ENCODE measurements at regions not wholly inside any gene's neighbourhood (a gene's known extent, or its start where the extent isn't known, plus 50 kb on each side); places are given as distances from the start of the nearest gene placed in this dataset.
"Not testable (repeated sequence)": the region's sequence is repeated elsewhere in the genome, so short reads cannot be mapped to it uniquely, and the experiment has no call there.

DNA sequence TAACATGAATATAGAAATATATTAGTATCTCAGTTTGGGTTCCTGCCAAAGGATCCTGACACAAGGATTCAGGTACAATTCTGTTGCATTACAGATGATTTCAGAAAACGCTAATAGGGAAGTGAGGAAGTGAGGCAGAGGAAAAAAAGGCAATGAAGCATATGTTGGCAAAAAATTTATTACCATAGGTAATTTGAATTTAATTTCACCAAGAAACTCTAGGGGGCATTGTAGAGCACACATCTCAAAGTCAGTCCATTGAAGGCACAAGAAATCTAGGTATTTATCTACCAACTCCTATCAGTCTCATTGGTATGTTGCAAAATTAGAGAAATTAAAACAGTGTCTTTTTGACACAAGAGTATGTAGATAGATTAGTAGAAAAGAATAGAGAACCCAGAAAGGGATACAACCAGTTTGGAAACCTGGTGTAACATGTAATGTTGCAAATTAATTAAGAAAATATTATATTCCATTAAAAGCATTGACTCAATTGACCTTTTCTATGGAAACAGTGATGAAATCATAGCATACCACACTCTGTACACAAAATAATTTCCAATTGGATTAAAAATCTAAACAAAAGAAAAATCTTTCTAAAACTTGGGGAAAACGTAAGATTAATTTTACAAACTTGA lies 104.9 kb upstream of the SNX7 start:
- Histone ChIP-seq H3K4me2 (no peak overlapping the region), H2AFZ (ENCODE audit: low read depth) (no peak overlapping the region), H3K9ac (no peak overlapping the region), H3K27ac (no peak overlapping the region), H3K36me3 (ENCODE audit: insufficient read depth) (no peaks in the 10 kb centered on the region), H3K4me1 (ENCODE audit: low read depth, poor library complexity, severe bottlenecking) (no peaks in the 10 kb centered on the region), H3K27me3 (ENCODE audit: insufficient read depth, low read depth) (no peaks in the 10 kb centered on the region), H4K20me1 (ENCODE audit: insufficient read depth) (no peaks in the 10 kb centered on the region), H3K4me3 (IDR thresholded peaks at IDR 0.05; ENCODE audit: insufficient read depth, low read depth, low read length) (no peak overlapping the region), H3K79me2 (ENCODE audit: insufficient read depth, low read depth) (no peaks in the 10 kb centered on the region)
- TF ChIP-seq, protein P1, sequence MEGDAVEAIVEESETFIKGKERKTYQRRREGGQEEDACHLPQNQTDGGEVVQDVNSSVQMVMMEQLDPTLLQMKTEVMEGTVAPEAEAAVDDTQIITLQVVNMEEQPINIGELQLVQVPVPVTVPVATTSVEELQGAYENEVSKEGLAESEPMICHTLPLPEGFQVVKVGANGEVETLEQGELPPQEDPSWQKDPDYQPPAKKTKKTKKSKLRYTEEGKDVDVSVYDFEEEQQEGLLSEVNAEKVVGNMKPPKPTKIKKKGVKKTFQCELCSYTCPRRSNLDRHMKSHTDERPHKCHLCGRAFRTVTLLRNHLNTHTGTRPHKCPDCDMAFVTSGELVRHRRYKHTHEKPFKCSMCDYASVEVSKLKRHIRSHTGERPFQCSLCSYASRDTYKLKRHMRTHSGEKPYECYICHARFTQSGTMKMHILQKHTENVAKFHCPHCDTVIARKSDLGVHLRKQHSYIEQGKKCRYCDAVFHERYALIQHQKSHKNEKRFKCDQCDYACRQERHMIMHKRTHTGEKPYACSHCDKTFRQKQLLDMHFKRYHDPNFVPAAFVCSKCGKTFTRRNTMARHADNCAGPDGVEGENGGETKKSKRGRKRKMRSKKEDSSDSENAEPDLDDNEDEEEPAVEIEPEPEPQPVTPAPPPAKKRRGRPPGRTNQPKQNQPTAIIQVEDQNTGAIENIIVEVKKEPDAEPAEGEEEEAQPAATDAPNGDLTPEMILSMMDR (conservative IDR thresholded peaks at IDR 0.05; ENCODE audit: low read depth, low read length): peak; percentile 32; the same call in 1 of the 2 replicates

DNA sequence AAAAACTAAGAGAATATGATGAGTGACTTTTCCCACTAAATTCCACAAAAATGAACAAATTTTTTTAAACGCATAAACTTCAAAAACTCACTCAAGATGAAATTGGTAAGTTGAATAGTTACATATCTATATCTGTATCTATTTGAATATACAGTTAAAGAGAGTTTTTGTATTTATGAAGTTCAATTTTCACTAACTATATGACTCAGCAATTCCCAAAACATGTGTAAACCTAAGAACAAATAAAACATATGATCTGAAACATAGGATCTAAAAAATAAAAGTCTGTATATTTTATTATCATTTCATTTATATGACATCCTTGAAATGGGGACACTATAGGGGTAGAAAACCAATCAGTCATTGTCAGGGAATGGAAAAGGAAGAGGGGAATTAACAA lies 105.7 kb upstream of the SNX7 start:
- H4K20me1 ChIP-seq (ENCODE audit: insufficient read depth): no peaks in the 10 kb centered on the region
- no peak overlapping the region for H2AFZ ChIP-seq (ENCODE audit: low read depth)
- H3K27ac ChIP-seq: no peak overlapping the region
- H3K9ac ChIP-seq: no peak overlapping the region
- no peaks in the 10 kb centered on the region for H3K79me2 ChIP-seq (ENCODE audit: insufficient read depth, low read depth)
- no peaks in the 10 kb centered on the region for H3K36me3 ChIP-seq (ENCODE audit: insufficient read depth)
- no peak overlapping the region for H3K4me2 ChIP-seq
- H3K27me3 ChIP-seq (ENCODE audit: insufficient read depth, low read depth): no peaks in the 10 kb centered on the region
- H3K4me3 ChIP-seq (IDR thresholded peaks at IDR 0.05; ENCODE audit: insufficient read depth, low read depth, low read length): no peak overlapping the region
- TF ChIP-seq, protein P1 (conservative IDR thresholded peaks at IDR 0.05; ENCODE audit: low read depth, low read length): no peak
- no peaks in the 10 kb centered on the region for H3K4me1 ChIP-seq (ENCODE audit: low read depth, poor library complexity, severe bottlenecking)

DNA sequence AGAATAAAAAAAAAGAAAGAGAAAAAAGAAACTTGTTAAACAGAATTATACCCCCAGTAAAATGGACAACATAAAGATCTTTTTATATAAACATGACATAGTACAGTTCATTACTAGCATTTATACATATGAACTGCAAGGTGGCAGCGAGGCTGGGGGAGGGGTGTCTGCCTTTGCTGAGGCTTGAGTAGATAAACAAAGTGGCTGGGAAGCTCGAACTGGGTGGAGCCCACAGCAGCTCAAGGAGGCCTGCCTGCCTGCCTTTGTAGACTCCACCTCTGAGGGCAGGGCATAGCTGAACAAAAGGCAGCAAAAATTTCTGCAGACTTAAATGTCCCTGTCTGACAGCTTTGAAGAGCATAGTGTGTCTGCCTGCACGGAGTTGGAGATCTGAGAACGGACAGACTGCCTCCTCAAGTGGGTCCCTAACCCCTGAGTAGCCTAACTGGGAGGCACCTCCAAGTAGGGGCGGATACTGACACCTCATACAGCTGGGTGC lies 108.9 kb upstream of the SNX7 start:
- not testable (repeated sequence) for H3K4me2 ChIP-seq; H3K27ac ChIP-seq; H3K79me2 ChIP-seq (ENCODE audit: insufficient read depth, low read depth); H3K9ac ChIP-seq; H3K36me3 ChIP-seq (ENCODE audit: insufficient read depth); H4K20me1 ChIP-seq (ENCODE audit: insufficient read depth); H3K4me1 ChIP-seq (ENCODE audit: low read depth, poor library complexity, severe bottlenecking); H3K4me3 ChIP-seq (IDR thresholded peaks at IDR 0.05; ENCODE audit: insufficient read depth, low read depth, low read length); H3K27me3 ChIP-seq (ENCODE audit: insufficient read depth, low read depth); H2AFZ ChIP-seq (ENCODE audit: low read depth)

DNA sequence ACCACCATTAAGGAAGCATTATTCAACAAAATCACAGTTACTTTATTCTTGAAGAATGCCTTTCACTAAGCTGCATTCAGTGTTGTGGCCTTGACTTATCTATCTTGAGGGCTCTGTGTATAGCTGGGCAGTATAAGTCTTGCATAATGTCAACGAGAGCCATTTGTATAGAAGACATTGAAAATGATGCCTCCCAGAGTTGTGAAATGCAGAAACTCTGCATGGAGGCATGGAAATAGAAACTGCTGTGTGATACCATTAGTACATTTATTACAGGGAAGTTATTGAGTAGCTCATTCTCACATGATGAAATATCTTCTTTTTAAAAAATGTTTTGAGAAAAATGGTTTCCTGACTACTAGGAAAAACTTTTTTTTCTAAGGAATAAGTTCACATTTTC lies 111.4 kb upstream of the SNX7 start:
- Histone ChIP-seq H2AFZ (ENCODE audit: low read depth) (no peak overlapping the region), H3K9ac (no peak overlapping the region), H3K79me2 (ENCODE audit: insufficient read depth, low read depth) (no peaks in the 10 kb centered on the region)

DNA sequence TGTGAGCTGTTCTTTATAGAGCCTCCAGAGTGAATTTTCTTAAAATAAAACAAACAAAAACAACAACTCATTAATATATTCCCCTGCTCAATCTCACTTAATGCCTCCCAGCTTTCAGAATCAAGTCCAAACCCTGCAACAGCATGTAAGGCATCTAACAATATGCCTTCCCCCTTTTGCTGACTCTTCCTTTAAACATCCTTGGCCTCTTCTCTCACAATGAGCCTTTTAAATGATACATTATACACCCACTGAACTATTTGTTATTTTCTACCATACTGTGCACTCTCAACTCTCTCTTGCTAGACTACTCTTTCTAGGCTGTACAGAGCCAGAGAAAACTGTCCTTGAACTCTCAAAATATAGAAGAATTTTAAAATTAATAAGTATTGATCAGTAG lies 115.2 kb upstream of the SNX7 start:
- Histone ChIP-seq H3K79me2 (ENCODE audit: insufficient read depth, low read depth) (no peaks in the 10 kb centered on the region), H3K4me3 (IDR thresholded peaks at IDR 0.05; ENCODE audit: insufficient read depth, low read depth, low read length) (no peak overlapping the region), H3K36me3 (ENCODE audit: insufficient read depth) (no peaks in the 10 kb centered on the region), H3K4me2 (no peak overlapping the region), H3K27ac (no peak overlapping the region), H4K20me1 (ENCODE audit: insufficient read depth) (no peaks in the 10 kb centered on the region), H3K27me3 (ENCODE audit: insufficient read depth, low read depth) (no peaks in the 10 kb centered on the region), H3K9ac (no peak overlapping the region), H3K4me1 (ENCODE audit: low read depth, poor library complexity, severe bottlenecking) (no peaks in the 10 kb centered on the region), H2AFZ (ENCODE audit: low read depth) (no peak overlapping the region)
- TF ChIP-seq, protein P1 (conservative IDR thresholded peaks at IDR 0.05; ENCODE audit: low read depth, low read length): no peak

More for the DNA sequence above, 111.4 kb upstream of the SNX7 start:
- TF ChIP-seq, protein P1 (conservative IDR thresholded peaks at IDR 0.05; ENCODE audit: low read depth, low read length): no peak
- Histone ChIP-seq H3K4me2 (no peak overlapping the region), H3K4me3 (IDR thresholded peaks at IDR 0.05; ENCODE audit: insufficient read depth, low read depth, low read length) (no peak overlapping the region), H3K4me1 (ENCODE audit: low read depth, poor library complexity, severe bottlenecking) (no peaks in the 10 kb centered on the region), H3K27me3 (ENCODE audit: insufficient read depth, low read depth) (no peaks in the 10 kb centered on the region), H3K27ac (no peak overlapping the region), H4K20me1 (ENCODE audit: insufficient read depth) (no peaks in the 10 kb centered on the region), H3K36me3 (ENCODE audit: insufficient read depth) (no peaks in the 10 kb centered on the region)

Measured in KMS-11 (cell line).